ENCODE measurements at regions not wholly inside any gene's neighbourhood (a gene's known extent, or its start where the extent isn't known, plus 50 kb on each side); places are given as distances from the start of the nearest gene placed in this dataset.

DNA sequence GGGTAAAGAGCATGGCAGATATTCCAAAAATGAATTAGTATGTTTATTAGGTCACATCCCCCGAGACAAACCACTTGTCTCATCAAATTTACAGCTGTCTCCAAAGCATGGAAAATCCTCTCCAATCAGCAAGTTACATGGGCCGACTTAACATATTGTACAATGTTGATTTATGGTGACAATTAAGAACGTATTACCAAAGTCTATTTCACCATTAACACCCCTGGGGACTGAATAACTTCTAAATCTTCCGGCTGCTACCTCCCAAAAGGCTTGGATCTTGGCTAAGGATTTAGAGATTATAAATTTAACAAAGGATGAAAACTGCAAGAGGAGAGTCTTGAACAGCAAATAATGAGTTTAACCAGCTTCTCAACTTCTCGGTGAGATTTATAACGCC lies 311.9 kb downstream of the NPIPA8 start:
- 26 to 35% methylated on average over 6 of the region's 6 CpGs for WGBS, 2 donors
- intact Hi-C loops (cut with DNase I; ENCODE audit: low total_unique reads), result no loop called here
- TF ChIP-seq, protein P1, sequence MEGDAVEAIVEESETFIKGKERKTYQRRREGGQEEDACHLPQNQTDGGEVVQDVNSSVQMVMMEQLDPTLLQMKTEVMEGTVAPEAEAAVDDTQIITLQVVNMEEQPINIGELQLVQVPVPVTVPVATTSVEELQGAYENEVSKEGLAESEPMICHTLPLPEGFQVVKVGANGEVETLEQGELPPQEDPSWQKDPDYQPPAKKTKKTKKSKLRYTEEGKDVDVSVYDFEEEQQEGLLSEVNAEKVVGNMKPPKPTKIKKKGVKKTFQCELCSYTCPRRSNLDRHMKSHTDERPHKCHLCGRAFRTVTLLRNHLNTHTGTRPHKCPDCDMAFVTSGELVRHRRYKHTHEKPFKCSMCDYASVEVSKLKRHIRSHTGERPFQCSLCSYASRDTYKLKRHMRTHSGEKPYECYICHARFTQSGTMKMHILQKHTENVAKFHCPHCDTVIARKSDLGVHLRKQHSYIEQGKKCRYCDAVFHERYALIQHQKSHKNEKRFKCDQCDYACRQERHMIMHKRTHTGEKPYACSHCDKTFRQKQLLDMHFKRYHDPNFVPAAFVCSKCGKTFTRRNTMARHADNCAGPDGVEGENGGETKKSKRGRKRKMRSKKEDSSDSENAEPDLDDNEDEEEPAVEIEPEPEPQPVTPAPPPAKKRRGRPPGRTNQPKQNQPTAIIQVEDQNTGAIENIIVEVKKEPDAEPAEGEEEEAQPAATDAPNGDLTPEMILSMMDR (IDR thresholded peaks at IDR 0.05), result no peak
- TF ChIP-seq POLR2A (IDR thresholded peaks at IDR 0.05), result no peak

DNA sequence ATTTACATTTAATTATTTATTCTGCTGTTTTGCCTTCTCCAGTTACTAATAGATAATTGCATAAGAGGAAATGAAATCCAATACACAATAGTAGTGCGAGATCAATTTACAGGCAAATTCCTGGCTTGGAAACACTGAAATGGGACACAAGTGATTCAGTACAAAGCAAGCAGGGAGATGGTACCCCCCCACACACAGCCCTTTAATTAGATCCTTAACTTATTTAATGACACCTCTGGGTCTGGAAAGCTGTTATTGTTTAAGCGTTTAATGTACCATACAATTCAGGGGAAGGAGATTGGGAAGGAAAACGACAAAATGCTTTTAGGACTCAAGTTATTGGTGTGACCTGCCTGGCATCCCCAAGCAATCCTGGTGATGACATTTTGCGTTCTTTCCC lies 318.2 kb downstream of the NPIPA8 start:
- Histone ChIP-seq H3K9me3 (no peaks in the 10 kb centered on the region), H3K4me1 (no peaks in the 10 kb centered on the region), H3K4me3 (no peak overlapping the region), H3K27me3 (no peaks in the 10 kb centered on the region), H3K36me3 (ENCODE audit: low read depth, missing control alignments) (no peaks in the 10 kb centered on the region), H3K27ac (no peak overlapping the region)
- TF ChIP-seq, protein P1 (IDR thresholded peaks at IDR 0.05), result no peak
- no peak for TF ChIP-seq POLR2A (IDR thresholded peaks at IDR 0.05)
- no peak for DNase-seq
- 82 to 89% methylated on average over 4 of the region's 4 CpGs for WGBS, 2 donors
- intact Hi-C loops (cut with DNase I; ENCODE audit: low total_unique reads), result no loop called here

More for the DNA sequence above, 311.9 kb downstream of the NPIPA8 start:
- DNase-seq, result no peak
- H3K36me3 ChIP-seq (ENCODE audit: low read depth, missing control alignments), result no peaks in the 10 kb centered on the region
- H3K27me3 ChIP-seq, result no peaks in the 10 kb centered on the region
- H3K9me3 ChIP-seq, result no peaks in the 10 kb centered on the region
- H3K27ac ChIP-seq, result no peak overlapping the region
- H3K4me3 ChIP-seq, result no peak overlapping the region
- no peaks in the 10 kb centered on the region for H3K4me1 ChIP-seq

DNA sequence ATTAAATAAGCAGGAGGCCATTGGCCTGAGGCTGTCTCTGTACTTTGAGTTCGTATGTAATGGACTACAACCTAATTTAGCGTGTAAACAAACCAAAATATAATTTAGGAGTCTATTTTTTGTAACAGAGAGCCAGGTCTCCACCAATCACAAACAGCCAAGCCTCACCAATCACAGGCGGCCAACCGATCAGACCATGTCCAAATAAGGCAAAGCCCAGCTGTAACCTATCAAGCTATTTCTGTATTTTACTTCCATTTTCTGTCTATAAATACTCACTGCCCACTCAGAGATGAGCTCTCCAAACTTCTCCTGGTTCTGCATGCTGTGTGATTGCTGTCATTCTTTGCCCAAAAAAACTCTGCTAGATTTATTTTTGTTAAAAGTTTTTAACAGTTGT lies 322.7 kb downstream of the NPIPA8 start:
- Histone ChIP-seq H3K27ac (no peak overlapping the region), H3K4me1 (no peaks in the 10 kb centered on the region), H3K9me3 (no peaks in the 10 kb centered on the region), H3K27me3 (no peaks in the 10 kb centered on the region), H3K36me3 (ENCODE audit: low read depth, missing control alignments) (no peaks in the 10 kb centered on the region), H3K4me3 (no peak overlapping the region)
- 73 to 88% methylated on average over 4 of the region's 4 CpGs for WGBS, 2 donors
- TF ChIP-seq, protein P1 (IDR thresholded peaks at IDR 0.05), result no peak
- TF ChIP-seq POLR2A (IDR thresholded peaks at IDR 0.05), result no peak
- DNase-seq, result no peak
- intact Hi-C loops (cut with DNase I; ENCODE audit: low total_unique reads), result no loop called here

DNA sequence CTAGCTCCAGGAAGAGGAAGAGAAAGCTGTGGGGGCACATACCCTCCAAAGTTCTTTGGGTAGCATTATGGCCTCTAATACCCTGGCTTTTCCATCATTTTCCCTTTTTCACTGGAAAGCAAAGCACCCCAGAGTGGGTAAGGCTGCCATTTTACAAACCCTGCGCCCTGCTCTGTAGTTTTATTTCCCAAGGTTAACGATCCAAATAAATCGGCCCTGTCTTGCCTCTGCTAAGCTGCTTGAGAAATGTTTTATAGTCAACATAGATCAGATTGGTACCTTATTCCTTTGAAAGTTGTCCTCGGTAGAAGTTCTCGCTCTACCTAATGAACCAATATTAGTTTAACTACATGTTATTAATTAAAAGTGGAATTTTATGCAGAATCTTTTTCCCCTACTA lies 328.2 kb downstream of the NPIPA8 start:
- Histone ChIP-seq H3K36me3 (ENCODE audit: low read depth, missing control alignments) (no peaks in the 10 kb centered on the region), H3K9me3 (no peaks in the 10 kb centered on the region), H3K27ac (no peak overlapping the region), H3K27me3 (no peaks in the 10 kb centered on the region), H3K4me1 (no peaks in the 10 kb centered on the region), H3K4me3 (no peak overlapping the region)
- intact Hi-C loops (cut with DNase I; ENCODE audit: low total_unique reads), result no loop called here
- WGBS, 2 donors, result 77 to 86% methylated on average over 5 of the region's 5 CpGs
- DNase-seq, result no peak
- TF ChIP-seq, protein P1 (IDR thresholded peaks at IDR 0.05), result no peak
- no peak for TF ChIP-seq POLR2A (IDR thresholded peaks at IDR 0.05)

DNA sequence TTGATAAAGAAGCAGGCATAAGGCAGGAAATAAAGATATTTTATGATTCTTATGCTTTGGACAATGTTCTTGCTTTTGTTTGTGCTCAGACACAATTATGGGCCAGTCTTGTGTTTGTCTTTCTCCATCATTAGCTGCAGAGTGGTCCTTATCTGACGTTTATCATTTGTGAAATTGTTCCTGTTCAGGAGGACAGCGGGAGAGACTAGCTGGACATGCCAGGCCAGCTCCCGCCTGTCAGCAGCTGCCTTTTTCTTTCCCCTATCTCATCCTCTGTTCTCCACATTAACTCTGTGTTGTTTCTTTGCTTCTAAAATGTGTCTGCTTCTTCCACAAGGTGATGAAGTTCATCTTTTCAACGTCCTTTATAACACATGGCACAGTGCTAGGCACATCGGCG lies 333.5 kb downstream of the NPIPA8 start:
- Histone ChIP-seq H3K4me3 (no peak overlapping the region), H3K9me3 (no peaks in the 10 kb centered on the region), H3K27me3 (no peaks in the 10 kb centered on the region), H3K4me1 (no peaks in the 10 kb centered on the region), H3K36me3 (ENCODE audit: low read depth, missing control alignments) (no peaks in the 10 kb centered on the region), H3K27ac (no peak overlapping the region)
- intact Hi-C loops (cut with DNase I; ENCODE audit: low total_unique reads), result no loop called here
- 54 to 65% methylated on average over 6 of the region's 6 CpGs for WGBS, 2 donors
- no peak for DNase-seq
- TF ChIP-seq POLR2A (IDR thresholded peaks at IDR 0.05), result no peak
- TF ChIP-seq, protein P1 (IDR thresholded peaks at IDR 0.05), result no peak
